Upper lobe of left lung (tissue), 4 donors: ENCODE measurements at regions not wholly inside any gene's neighbourhood (a gene's known extent, or its start where the extent isn't known, plus 50 kb on each side); places are given as distances from the start of the nearest gene placed in this dataset.

Experiments used
- POLR2A ChIP-seq, 4 donors: fragments of 450-650 bp; IDR thresholded peaks; one replicate each; pipeline ENCODE4 v1.5.1; 2016 to 2017; ENCODE audit warnings: antibody characterized with exemption in 4 of 4, mild to moderate bottlenecking in 2 of 4
- TF ChIP-seq, protein P1 (sequence below), 6 experiments: fragments of 450-650 bp in 4 of 6; fragments of 200-600 bp in 2 of 6; sonication (generic) in 2 of 6; IDR thresholded peaks; one replicate each; pipeline ENCODE4 v1.5.1; 2016 to 2019; ENCODE audit warnings: antibody characterized with exemption in 6 of 6

DNA sequence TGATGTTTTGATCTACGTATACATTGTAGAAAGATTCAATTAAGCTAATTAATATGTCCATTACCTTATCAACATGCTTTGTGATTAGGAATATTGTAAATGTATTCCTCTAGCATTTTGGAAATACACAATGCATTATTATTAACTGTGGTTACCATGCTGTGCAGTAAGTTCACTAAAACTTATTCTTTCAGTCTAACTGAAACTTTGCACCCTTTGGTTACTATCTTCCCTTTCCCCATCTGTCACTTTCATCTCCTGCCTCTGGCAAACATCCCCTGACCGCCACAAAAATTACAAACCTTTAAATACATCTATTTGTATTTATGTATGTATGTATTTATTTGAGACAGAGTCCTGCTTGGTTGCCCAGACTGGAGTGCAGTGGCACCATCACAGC, 388.0 kb downstream of the NYAP2 start:
- TF ChIP-seq, protein P1, sequence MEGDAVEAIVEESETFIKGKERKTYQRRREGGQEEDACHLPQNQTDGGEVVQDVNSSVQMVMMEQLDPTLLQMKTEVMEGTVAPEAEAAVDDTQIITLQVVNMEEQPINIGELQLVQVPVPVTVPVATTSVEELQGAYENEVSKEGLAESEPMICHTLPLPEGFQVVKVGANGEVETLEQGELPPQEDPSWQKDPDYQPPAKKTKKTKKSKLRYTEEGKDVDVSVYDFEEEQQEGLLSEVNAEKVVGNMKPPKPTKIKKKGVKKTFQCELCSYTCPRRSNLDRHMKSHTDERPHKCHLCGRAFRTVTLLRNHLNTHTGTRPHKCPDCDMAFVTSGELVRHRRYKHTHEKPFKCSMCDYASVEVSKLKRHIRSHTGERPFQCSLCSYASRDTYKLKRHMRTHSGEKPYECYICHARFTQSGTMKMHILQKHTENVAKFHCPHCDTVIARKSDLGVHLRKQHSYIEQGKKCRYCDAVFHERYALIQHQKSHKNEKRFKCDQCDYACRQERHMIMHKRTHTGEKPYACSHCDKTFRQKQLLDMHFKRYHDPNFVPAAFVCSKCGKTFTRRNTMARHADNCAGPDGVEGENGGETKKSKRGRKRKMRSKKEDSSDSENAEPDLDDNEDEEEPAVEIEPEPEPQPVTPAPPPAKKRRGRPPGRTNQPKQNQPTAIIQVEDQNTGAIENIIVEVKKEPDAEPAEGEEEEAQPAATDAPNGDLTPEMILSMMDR (IDR thresholded peaks at IDR 0.05), result no peak
- TF ChIP-seq POLR2A (IDR thresholded peaks at IDR 0.05), result no peak
